GM11168 (cell line): ENCODE measurements at regions not wholly inside any gene's neighbourhood (a gene's known extent, or its start where the extent isn't known, plus 50 kb on each side); places are given as distances from the start of the nearest gene placed in this dataset.
"Not testable (repeated sequence)": the region's sequence is repeated elsewhere in the genome, so short reads cannot be mapped to it uniquely, and the experiment has no call there.

Experiments used
- in situ Hi-C: fragments of 300-500 bp; cut with MboI; formaldehyde crosslinking; loops from one replicate; pipeline ENCODE4 v1.12.0; 2022; ENCODE audit warnings: low sequenced_read_pairs; ENCODE audit not compliant: unreplicated experiment

DNA sequence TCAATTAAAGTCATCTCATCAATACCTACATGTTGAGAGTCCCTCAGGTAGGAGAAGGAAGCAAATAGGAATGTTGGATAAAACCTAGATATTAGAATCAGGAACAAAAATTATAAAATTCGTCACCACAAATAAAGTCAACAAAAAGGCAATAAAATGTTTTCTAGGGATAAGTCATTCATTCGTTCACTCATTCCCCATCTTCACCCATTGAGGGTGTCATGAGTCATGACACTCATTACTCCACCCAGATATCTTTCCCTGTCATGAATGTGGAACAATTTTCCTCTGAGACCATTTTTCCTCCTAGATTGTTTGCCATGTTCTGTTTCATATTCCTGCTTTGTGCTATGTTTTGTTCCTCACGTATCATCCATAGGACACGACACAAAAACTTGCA, 50.9 kb upstream of the OLIG3 start:
- in situ Hi-C loops, result no loop called here

DNA sequence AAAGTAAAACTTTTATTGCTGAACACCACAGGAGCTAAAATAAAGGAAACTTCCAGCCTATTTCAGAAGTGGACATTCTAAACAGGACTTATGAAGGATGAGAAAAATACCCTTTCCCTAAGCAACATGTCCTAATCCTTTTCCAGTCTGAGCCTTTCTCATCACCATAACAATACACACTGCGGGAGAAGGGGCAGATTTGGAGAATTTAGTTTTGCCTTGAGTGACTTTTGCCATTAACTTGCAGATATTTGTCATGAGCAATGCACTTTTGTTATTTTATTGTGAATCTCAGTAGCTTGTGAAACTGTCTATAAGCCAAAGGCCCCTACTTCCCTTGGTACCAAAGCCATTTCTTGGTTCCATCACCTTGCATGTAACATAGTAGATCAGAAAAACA, 53.0 kb upstream of the OLIG3 start:
- in situ Hi-C loops, result no loop called here

DNA sequence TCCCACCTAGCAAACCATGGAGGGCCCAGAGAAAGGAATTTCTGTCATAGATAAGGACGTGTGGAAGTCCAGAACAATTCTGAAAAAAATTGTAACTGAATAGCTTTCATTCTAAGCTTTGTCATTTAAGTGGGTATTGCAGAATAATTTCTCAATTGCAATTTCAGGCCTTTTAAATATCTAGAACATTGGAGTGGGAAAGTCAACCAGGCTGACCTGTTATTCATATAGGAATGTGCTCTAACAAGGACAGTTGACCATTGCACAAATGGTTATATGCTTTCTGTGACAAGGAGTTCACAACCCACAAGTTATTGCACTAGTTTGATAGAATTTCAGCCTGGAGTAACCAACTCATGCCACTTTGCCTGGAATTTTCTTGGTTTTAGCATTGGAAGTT, 53.4 kb upstream of the OLIG3 start:
- in situ Hi-C loops, result no loop called here

DNA sequence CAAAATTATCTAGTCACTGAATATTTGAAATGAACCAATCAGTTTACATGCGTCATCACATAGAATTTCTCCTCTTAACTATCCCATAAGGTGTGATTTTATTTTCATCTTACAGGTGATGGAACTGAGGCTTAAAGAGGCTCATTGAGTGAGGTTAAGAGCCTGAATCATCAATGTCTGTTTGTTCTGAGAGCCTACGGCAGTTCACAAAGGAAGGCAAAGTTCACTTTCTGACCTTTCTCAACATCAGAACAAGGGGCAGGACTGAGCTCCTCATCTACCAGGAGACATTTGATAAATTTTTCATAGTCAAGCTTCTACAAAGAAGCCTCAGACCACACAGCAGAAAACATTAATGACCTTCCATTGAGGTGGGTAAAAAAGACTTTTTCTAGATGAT, 54.9 kb upstream of the OLIG3 start:
- in situ Hi-C loops, result no loop called here

DNA sequence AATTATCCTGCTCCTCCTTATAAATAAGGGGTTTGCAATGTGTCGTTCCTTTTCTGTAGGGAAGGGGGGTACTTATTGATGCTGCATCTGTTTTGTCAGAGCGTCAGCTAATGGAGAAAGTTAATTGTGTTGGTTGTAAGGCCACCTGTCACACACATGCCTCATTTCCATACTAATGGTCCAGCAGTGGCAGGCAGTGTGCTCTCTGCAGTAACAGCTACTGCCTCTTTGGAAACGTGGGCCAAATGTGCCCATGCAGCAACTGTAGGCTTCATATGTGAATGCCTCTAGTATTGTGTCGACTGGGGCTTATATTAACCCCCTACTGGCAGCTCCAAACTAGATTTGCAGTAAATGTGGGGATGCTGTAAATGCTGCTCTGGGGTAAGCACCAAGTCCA, 56.3 kb upstream of the OLIG3 start:
- in situ Hi-C loops, result no loop called here

DNA sequence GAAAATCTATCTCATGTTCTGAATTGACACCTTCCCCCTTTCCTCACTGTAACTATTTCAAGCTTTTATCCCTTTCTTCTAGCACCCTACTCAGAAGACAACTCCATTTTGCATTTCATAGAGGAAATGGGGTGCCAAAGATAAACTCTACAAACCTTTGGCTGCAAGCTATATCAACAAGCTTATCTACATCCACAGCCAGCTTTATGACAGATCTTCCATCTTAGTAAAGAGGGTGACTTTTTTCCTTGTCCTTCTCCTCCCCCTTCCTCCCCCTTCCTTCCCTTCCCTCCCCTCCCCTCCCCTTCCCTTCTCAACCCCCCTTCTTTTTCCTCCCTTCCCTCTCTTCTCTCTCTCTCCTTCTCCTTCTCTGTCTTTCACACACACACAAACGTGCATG, 58.0 kb upstream of the OLIG3 start:
- in situ Hi-C loops, result no loop called here

DNA sequence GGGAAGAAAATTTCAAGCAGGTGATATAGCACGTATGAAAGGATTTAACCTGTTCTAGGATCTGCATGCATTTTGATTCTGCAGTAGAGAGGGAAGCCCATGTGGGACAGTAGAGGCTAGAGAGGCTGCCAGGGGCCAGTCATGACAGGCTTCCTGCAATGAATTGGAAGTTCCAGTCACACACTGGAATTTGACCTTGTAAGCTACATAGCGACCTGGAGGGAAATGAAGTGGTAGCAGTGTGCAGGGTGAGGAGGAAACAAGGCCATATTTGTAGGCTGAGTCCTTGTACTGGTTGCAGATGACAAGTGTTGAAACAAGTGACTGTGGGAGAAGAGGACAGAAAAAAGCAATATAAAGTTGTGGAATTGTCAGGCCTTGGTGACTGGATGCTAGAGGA, 58.6 kb upstream of the OLIG3 start:
- in situ Hi-C loops, result no loop called here

DNA sequence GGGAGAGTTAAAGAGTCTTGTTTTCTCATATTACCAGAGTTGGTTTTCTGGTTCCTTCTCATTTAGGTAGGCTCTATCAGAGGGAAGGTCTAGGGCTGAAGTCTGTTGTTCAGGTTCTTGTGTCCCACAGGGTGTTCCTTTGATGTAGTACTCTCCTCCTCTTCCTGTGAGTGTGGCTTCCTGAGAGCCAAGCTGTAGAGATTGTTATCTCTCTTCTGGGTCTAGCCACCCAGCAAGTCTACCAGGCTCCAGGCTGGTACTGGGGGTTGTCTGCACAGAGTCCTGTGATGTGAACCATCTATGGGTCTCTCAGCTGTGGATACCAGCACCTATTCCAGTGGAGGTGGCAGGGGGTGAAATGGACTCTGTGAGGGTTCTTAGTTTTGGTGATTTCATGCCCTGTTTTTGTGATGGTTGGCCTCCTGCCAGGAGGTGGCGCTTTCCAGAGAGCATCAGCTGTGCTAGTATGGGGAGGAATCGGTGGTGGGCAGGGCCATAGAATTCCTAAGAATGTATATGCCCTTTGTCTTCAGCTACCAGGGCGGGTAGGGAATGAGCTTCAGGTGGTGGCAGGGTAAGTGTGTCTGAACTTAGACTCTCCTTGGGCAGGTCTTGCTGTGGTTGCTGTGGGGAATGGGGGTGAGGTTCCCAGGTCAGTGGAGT, 65.5 kb upstream of the OLIG3 start:
- in situ Hi-C loops, result not testable (repeated sequence)

DNA sequence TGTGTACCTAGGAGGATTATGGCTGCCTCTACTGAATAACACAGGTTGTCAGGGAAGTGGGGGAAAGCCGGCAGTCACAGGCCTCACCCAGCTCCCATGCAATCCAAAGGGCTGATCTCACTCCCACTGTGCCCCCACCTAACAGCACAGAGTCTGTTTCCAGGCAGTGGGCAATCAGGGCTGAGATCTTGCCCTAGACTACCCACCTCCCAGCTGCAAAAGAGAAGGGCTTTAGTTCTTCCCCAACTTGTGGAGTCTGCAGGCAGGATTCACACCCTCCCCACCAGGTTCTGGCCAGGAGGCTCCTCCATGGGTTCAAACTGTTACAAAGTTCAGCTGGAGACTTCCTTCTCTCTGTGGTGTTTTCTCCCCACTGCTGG, 66.0 kb upstream of the OLIG3 start:
- in situ Hi-C loops, result no loop called here

DNA sequence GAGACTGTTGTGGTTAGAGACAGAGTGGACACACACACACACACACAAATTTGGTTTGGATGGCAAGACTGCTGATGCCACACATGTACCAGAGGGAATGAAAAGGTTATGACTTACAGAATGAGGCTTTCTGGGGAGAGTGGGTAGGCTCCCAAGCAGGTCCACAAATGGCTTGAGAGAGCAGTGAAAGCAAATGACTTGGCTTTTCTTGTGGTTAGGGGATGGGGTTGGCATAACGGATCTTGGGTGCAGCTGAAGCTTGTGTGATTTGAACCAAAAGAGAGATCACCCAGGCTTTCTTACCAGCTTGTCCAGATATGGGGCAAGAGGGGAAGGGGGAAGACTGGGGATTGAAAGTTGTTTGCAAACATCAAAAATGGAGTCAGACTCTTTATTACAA, 73.9 kb upstream of the OLIG3 start:
- in situ Hi-C loops, result no loop called here

DNA sequence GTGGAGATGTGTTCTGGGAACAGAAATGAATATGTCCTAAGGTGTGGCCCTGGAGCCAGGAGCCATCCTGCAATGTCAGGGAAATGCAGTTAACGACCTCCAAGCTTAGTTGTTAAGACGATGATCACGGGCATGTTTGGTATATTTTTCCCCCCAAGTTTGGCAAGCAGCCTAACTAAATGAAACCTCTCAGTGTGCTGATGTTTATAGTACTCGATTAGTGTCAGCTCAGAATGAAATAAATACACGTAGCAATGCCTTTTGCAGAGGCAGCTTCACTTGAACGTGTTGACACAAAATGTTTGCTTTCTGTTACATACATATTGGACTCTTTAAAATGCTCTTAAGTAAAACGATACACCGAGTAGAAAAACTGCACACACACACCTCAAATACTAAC, 76.2 kb upstream of the OLIG3 start:
- in situ Hi-C loops, result no loop called here

DNA sequence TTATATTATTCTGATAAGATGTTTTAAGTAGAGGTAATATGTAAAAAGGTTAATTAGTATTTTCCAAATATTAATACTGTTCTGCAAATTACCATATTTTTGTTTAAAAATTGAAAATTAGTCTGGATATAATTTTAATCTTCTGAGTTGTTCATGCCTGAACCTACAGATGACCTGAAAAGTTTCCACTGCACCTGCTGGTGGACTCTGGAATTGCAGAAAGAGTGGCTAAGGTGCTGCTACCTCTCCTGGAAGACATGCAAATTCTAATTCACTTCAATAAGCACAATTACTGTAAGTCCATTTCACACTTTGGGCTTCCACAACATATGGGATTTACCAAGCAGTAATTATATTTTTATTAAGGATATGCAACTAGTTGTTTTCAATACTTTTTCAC, 77.7 kb upstream of the OLIG3 start:
- in situ Hi-C loops, result no loop called here

DNA sequence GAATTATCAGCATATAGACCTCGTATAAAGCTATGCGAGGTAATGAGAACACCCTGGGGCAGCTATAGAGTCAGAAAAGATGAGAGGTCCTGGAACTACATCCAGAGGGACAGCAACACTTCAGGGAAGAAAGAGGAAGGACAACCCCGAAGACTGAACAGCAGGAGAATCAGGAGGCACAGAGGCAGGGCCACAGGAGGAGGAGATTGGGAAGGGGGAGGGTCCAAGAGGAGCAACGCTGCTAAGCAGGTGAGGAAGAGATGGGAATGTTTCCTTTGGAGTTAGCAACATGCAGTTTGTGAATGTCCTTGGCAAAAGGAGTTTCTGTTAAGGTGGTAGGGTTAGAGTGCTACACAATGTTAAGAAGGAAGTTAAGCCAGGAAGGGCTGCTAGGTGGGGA, 79.5 kb upstream of the OLIG3 start:
- in situ Hi-C loops, result no loop called here

DNA sequence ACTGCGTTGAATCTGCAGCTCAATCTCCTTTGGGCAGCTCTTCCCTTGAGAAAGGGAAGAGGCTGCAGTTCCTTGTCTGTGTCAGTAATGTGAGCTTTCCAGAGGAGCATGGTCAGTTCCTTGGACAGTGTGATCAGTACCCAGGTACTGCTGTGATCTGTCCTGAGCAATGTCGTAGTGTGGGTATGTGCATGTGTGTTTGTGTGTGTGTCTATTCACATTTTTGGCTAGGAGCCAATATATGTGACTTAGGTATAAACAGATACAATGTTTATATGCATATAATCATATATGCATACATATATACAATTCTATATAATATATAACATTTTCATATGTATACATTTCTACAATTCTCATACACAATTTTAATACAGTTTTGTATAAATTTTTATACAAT, 85.4 kb upstream of the OLIG3 start:
- in situ Hi-C loops, result no loop called here

DNA sequence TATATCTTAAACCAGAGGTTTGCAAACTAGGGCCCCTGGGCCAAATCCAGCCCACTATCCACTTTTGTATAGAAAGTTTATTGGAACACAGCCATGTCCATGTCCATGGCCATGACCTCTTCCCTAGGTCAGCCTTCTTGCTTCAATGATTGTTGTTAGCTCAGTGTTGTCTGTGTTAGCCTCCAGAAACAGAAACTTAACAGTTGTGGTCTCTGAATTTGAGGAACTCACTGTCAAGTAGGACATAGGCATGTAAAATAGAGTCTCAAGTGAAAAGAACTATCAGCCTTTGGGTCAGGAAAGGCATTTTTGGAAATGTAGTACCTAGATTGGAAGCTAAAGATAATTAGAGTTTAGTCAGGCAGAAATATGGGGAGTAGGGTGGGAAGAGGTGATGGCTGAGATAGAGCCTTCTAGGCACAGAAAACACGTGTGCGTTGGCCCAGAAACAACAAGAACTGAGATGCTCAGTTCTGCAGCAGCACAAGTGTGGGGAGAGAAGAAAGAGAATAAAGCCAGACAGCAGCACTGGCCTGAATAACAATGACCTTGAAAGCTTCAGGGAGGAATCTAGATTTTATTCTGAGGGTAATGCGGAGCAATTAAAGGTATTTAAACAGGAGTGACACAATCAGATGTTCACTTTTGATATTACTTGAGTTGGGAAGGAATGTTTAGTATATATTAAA, 87.0 kb upstream of the OLIG3 start:
- in situ Hi-C loops, result no loop called here

DNA sequence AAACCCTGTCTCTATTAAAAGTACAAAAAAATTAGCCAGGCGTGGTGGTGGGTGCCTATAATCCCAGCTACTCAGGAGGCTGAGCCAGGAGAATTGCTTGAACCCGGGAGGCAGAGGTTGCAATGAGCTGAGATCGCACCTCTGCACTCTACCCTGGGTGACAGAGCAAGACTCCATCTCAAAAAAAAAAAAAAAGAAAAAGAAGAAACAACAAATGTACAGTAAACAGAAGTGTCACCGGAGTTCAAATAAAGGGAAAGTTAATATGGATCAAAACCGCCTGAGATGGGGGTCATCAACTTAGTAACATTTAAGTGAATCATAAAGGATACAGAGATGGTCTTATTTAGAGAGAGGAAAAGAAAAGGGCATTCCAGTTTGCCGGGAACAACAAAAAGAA, 89.3 kb upstream of the OLIG3 start:
- in situ Hi-C loops, result not testable (repeated sequence)

DNA sequence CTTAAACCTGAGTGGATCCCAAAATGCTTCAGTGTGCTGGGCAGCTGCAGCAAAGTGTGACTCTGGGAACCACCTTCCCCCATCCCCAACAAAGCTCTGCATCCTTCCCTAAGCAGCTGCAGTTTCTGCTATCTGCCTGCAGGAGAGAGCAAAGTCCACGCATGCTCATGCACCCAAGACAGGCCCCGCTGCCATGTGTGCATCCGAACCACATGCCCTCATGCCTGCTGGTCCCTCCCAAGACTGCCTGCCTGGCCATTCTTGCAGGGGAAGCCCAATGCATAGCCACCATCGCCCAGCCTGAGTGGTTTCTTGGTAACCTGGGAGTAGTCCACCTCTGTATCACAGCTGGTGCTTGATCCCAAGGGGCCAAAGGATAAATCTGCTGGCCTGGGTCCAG, 94.3 kb upstream of the OLIG3 start:
- in situ Hi-C loops, result no loop called here

DNA sequence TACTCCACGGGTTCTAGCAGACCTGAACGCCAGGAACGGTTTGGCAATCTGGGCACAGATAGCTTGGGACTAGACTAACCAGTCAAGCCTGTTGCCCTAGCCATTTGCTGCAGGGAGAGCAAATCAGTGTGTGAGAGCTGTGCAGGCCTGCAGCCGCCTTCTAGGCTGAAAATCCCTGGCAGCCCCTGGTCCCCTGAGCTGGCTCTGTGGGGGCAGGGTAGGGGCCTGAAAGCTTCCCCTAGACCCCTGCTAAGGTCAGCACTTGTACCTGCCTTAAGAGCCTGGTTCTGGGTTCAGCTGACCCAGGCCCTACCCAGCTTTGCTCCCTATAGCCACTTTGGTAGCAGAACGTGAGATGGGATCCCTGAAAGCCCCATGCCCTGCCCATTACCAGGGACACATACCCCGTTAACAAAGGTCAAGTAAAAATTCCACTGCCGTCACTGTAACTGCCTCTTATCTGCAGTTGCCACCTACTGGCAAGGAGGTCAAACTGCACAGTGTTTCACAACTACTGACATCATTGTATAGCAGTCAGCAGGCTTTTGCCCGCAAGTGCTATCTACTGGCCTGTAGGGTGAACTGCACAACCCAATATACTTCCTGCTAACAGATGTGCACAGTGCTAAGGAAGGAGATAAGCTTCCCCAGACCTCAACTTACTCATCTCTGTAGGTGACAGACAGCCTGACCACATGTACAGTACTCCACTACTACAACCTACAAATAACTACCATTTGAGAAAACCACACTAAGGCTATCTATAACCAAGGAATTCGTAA, 95.1 kb upstream of the OLIG3 start:
- in situ Hi-C loops, result no loop called here

DNA sequence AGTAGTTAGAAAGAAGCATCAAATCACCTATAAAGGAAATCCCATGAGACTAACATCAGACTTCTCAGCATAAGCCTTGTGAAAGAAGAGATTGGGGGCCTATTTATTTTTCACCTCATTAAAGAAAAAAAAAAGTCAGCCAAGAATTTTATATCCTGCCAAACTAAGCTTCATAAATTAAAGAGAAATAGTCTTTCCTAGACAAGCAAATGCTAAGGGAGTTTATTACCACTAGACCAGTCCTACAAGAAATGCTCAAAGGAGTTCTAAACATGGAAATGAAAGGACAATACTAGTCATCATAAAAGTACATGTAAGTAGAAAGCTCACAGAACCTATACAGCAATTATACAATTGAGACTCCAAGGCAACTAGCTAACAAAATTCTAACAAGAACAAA, 96.5 kb upstream of the OLIG3 start:
- in situ Hi-C loops, result no loop called here

DNA sequence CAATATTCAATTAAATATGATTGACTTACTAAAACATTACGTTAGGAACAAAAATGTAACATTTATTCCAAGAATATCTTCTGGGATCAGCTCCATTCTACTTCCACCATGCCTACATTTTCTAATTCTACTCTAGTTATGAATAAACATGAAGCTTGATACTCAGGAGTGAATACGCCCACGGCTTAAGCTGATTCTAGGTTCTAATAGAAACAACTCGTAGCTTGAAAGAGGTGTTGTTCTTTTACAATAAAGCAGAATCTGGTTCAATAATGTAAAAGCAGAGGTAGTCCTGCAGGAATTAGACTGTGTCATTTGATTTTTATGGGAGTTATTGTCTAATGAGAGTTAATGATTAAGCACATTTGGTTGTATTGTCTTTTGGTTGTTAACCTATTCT, 107.3 kb upstream of the OLIG3 start:
- in situ Hi-C loops, result no loop called here

DNA sequence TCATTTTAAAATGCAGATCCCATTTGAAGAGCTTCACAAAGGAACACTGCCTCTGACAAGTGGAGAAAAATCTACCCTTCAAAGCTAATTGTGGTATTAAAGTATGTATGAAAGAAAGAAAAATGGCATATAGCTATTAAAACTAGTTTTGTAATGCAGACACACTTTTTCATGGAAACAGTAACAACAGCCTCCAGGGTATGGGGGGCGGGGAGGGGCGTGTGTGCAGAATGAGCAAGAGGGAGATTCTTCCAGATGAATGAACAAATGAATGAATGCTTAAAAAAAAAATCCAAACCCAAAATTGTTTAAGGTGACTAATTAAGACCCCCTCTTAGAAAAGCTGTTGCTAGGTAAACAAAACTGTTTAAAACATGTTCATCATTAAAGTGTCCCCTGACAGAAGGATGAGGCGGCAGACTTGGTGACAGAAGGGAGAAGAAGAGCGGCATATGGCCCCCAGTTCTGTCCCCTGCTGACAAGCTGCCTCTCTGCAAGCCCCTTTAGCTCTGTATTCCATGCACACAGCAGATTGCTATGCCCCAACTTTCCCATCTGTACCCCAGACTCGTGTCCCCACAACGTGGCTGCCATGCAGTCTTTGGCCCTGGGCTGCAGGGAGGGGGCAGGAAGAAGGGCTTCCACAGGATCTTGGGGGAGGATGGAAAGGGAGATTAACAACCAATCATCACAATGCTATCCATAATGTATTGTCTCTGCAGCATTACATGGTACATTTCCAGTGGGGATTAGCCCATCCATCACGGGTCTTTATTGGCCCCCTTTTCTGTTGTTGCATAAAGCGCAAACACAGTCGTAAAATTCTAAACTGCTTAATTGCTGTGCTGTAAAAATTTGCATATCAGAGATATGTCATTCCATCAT, 108.4 kb upstream of the OLIG3 start:
- in situ Hi-C loops, result no loop called here
